DND-41 (cell line): ENCODE measurements at regions not wholly inside any gene's neighbourhood (a gene's known extent, or its start where the extent isn't known, plus 50 kb on each side); places are given as distances from the start of the nearest gene placed in this dataset.

ENCODE experiments used
- CTCF ChIP-seq: IDR thresholded peaks from 2 replicates; pipeline ENCODE4 v1.5.1; 2012; ENCODE audit warnings: borderline replicate concordance, low read length, moderate library complexity, mild to moderate bottlenecking; ENCODE audit not compliant: poor library complexity, severe bottlenecking; ENCODE audit errors: extremely low read depth
- EZH2 ChIP-seq: IDR thresholded peaks from 3 replicates; pipeline ENCODE4 v1.6.1; 2012; ENCODE audit warnings: borderline replicate concordance, low read depth, mild to moderate bottlenecking, moderate library complexity, low read length, inconsistent platforms; ENCODE audit not compliant: severe bottlenecking

- TF ChIP-seq CTCF (no peak), EZH2 (no peak)
Measured at GRCh38 chr7:89798599-89798996, 355.7 kb upstream of the STEAP1 start.
